HepG2 (cell line): ENCODE measurements at regions not wholly inside any gene's neighbourhood (a gene's known extent, or its start where the extent isn't known, plus 50 kb on each side); places are given as distances from the start of the nearest gene placed in this dataset.

ENCODE experiments used
- ATAC-seq: fragments of 200-7000 bp; cut with Tn5 transposase; 3 replicates; pipeline ENCODE4 v1.9.1; 2020; ENCODE audit warnings: mild to moderate bottlenecking, moderate library complexity
- BruUV-seq: library from RNA; stranded (reverse); fragments of 400-500 nt; replicated peaks from 2 replicates; lab custom pipeline; 2021; lab: Mats Ljungman, UMichigan
- CTCF ChIA-PET: fragments of 300-600 bp; formaldehyde crosslinking; extraction: SDS; loops from one replicate; lab custom pipeline; 2021; ENCODE audit warnings: low total read pairs, inconsistent platforms, low intra/inter-chr PET ratio; lab: Yijun Ruan, JAX
- POLR2A ChIA-PET: fragments of 350-600 bp; sonication (Branson Sonifier 250); formaldehyde crosslinking; loops from one replicate; lab custom pipeline; 2020; ENCODE audit warnings: antibody characterized with exemption, inconsistent platforms; lab: Yijun Ruan, JAX
- DNase-seq: peaks from one replicate; pipeline ENCODE4 v3.0.0-alpha.2; 2015; ENCODE audit warnings: low spot score
- FAIRE-seq: peaks from 3 replicates; lab custom pipeline; 2011; peaks lifted over from hg19 to GRCh38; lab: Jason Lieb, UNC
- H2AFZ ChIP-seq: one replicate; pipeline ENCODE4 v1.6.1; 2011; ENCODE audit warnings: low read length, inconsistent platforms
- H3K27ac ChIP-seq: fragments of 300-600 bp; 3 replicates; pipeline ENCODE4 v1.8.0; 2011; ENCODE audit warnings: mixed run types, mild to moderate bottlenecking, mixed read lengths, low read length, inconsistent platforms; ENCODE audit not compliant: insufficient read depth; ENCODE audit errors: extremely low read length
- H3K27me3 ChIP-seq, 2 experiments: fragments of 200-600 bp in 1 of 2; 2 replicates in 1 of 2; 3 replicates in 1 of 2; pipeline versions ENCODE4 v1.6.0 to v1.8.0; 2011; ENCODE audit warnings: low read length in 2 of 2, mild to moderate bottlenecking in 2 of 2, moderate library complexity in 2 of 2, inconsistent platforms in 1 of 2; ENCODE audit not compliant: insufficient read depth in 2 of 2, control insufficient read depth in 1 of 2
- H3K36me3 ChIP-seq, 2 experiments: fragments of 200-600 bp in 1 of 2; replicated peaks in 1 of 2; 2 replicates in 1 of 2; 3 replicates in 1 of 2; pipeline versions ENCODE4 v1.5.1 to v1.8.0; 2011; ENCODE audit warnings: low read length in 2 of 2, inconsistent platforms in 1 of 2; ENCODE audit not compliant: insufficient read depth in 2 of 2, control insufficient read depth in 1 of 2
- H3K4me1 ChIP-seq: 2 replicates; pipeline ENCODE4 v1.5.1; 2012; ENCODE audit warnings: low read length, inconsistent platforms; ENCODE audit not compliant: insufficient read depth
- H3K4me2 ChIP-seq: 2 replicates; pipeline ENCODE4 v1.6.0; 2011; ENCODE audit warnings: low read depth, low read length, inconsistent platforms
- H3K4me3 ChIP-seq, 3 experiments: fragments of 200-600 bp in 1 of 3; sonication (generic), shearing (Covaris generic) in 1 of 3; replicated peaks in 1 of 3; 2 replicates each; pipeline ENCODE4 v1.5.1; 2011 to 2016; ENCODE audit warnings: low read length in 3 of 3, inconsistent platforms in 2 of 3, low read depth in 2 of 3, mild to moderate bottlenecking in 2 of 3, control low read depth in 1 of 3, mixed read lengths in 1 of 3; ENCODE audit not compliant: insufficient read depth in 1 of 3
- H3K79me2 ChIP-seq: one replicate; pipeline ENCODE4 v1.6.1; 2011; ENCODE audit warnings: low read length, inconsistent platforms; ENCODE audit not compliant: insufficient read depth
- H3K9ac ChIP-seq: 2 replicates; pipeline ENCODE4 v1.6.0; 2011; ENCODE audit warnings: mild to moderate bottlenecking, low read depth, low read length, inconsistent platforms; ENCODE audit not compliant: insufficient read depth
- H3K9me3 ChIP-seq: 2 replicates; pipeline ENCODE4 v1.5.1; 2012; ENCODE audit warnings: mild to moderate bottlenecking, low read length
- H4K20me1 ChIP-seq: 2 replicates; pipeline ENCODE4 v1.6.0; 2011; ENCODE audit warnings: inconsistent platforms, mild to moderate bottlenecking, low read length, moderate library complexity; ENCODE audit not compliant: insufficient read depth
- ARNT ChIP-seq: fragments of 450-650 bp; IDR thresholded peaks from 2 replicates; pipeline ENCODE4 v1.6.1; 2017
- ATF7 ChIP-seq, 2 experiments: fragments of 450-650 bp in 1 of 2; sonication (generic) in 1 of 2; formaldehyde crosslinking in 1 of 2; IDR thresholded peaks; 2 replicates each; pipeline versions ENCODE4 v1.4.0 to v1.6.1; 2016 to 2020; ENCODE audit warnings: antibody characterized with exemption in 1 of 2, mild to moderate bottlenecking in 1 of 2, missing genetic modification reagents in 1 of 2
- JDP2 ChIP-seq: sonication (generic); formaldehyde crosslinking; IDR thresholded peaks from 2 replicates; pipeline ENCODE4 v1.8.1; 2022; ENCODE audit warnings: missing genetic modification reagents, borderline replicate concordance
- MBD4 ChIP-seq: IDR thresholded peaks from 2 replicates; pipeline ENCODE4 v1.6.1; 2012; ENCODE audit warnings: low read length, inconsistent platforms, borderline replicate concordance
- NFIB ChIP-seq: sonication (generic); formaldehyde crosslinking; IDR thresholded peaks from 2 replicates; pipeline ENCODE4 v1.9.0; 2021; ENCODE audit warnings: missing genetic modification reagents, mild to moderate bottlenecking, borderline replicate concordance
- RNF219 ChIP-seq: sonication (generic); formaldehyde crosslinking; IDR thresholded peaks from 2 replicates; pipeline ENCODE4 v1.5.0; 2020; ENCODE audit warnings: mild to moderate bottlenecking, missing genetic modification reagents
- ZMAT3 ChIP-seq: sonication (generic); formaldehyde crosslinking; conservative IDR thresholded peaks from 2 replicates; pipeline ENCODE4 v1.7.0; 2021; ENCODE audit warnings: missing genetic modification reagents
- ZNF607 ChIP-seq: sonication (generic); formaldehyde crosslinking; IDR thresholded peaks from 2 replicates; pipeline ENCODE4 v1.5.1; 2020; ENCODE audit warnings: missing genetic modification reagents, mild to moderate bottlenecking, borderline replicate concordance
- ZNF724P ChIP-seq: sonication (generic); formaldehyde crosslinking; IDR thresholded peaks from 2 replicates; pipeline ENCODE4 v1.8.0; 2022; ENCODE audit warnings: missing genetic modification reagents, borderline replicate concordance
- ZSCAN29 ChIP-seq: sonication (generic); formaldehyde crosslinking; conservative IDR thresholded peaks from 2 replicates; pipeline ENCODE4 v1.4.0; 2020; ENCODE audit warnings: mild to moderate bottlenecking, missing genetic modification reagents
- WGBS: methylation state at CpG from one replicate; pipeline ENCODE4 v1.1.6; 2017; ENCODE audit warnings: low lambda C conversion rate; 5-methylcytosine and 5-hydroxymethylcytosine counted together
- in situ Hi-C: cut with HindIII; loops from 2 replicates; pipeline ENCODE4 v1.10.0; 2017; ENCODE audit warnings: low pct_unique_long_range_greater_than_20kb; ENCODE audit not compliant: extremely low pct_ligation_motif_present
- intact Hi-C: fragments of 100-400 bp; cut with micrococcal nuclease; formaldehyde crosslinking; loops from one replicate; pipeline ENCODE4 v1.10.0; 2022; ENCODE audit not compliant: unreplicated experiment
- TF ChIP-seq, protein P1 (sequence below): sonication (generic); formaldehyde crosslinking; IDR thresholded peaks from 2 replicates; pipeline ENCODE4 v1.9.0; 2022; ENCODE audit warnings: low read depth, missing genetic modification reagents

DNA sequence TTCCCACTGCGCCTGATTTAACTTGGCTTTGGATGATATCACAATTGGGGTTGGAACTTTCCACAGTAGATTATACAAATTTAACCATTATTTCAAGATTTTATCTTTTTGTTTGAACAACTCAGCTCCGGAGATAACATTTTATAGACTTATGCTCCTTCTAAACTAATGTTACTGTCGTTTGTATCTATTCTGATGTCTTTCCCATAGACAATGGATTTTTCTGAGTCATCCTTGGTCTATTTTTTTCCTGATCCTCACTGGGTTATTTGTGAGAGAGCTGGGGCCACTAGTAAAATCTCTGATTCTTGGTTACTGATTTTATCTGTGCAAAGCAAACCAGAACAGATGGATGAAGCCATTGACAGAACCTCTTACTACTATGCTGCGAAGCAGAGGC is 175.1 kb downstream of the SLC38A4 start:
- no peak for FAIRE-seq
- no peak for TF ChIP-seq ZNF724P (CRISPR knock-in tag)
- TF ChIP-seq RNF219 (CRISPR knock-in tag), result no peak
- no peak for TF ChIP-seq ARNT
- no peak for TF ChIP-seq JDP2 (CRISPR knock-in tag)
- TF ChIP-seq, protein P1, sequence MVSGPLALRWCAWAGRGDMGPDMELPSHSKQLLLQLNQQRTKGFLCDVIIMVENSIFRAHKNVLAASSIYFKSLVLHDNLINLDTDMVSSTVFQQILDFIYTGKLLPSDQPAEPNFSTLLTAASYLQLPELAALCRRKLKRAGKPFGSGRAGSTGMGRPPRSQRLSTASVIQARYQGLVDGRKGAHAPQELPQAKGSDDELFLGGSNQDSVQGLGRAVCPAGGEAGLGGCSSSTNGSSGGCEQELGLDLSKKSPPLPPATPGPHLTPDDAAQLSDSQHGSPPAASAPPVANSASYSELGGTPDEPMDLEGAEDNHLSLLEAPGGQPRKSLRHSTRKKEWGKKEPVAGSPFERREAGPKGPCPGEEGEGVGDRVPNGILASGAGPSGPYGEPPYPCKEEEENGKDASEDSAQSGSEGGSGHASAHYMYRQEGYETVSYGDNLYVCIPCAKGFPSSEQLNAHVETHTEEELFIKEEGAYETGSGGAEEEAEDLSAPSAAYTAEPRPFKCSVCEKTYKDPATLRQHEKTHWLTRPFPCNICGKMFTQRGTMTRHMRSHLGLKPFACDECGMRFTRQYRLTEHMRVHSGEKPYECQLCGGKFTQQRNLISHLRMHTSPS (CRISPR knock-in tag), result no peak
- no peak for TF ChIP-seq NFIB (CRISPR knock-in tag)
- TF ChIP-seq MBD4, result no peak
- TF ChIP-seq ZSCAN29 (CRISPR knock-in tag), result no peak
- TF ChIP-seq ZNF607 (CRISPR knock-in tag), result no peak
- TF ChIP-seq ATF7 (IDR thresholded peaks at IDR 0.05), result no peak
- no peak for TF ChIP-seq ATF7 (CRISPR knock-in tag; IDR thresholded peaks at IDR 0.05)
- no peak for TF ChIP-seq ZMAT3 (CRISPR knock-in tag)
- Histone ChIP-seq H2AFZ (no peak overlapping the region), H4K20me1 (no peaks in the 10 kb centered on the region), H3K4me1 (peaks cover 17% of the 10 kb centered on the region), H3K9me3 (peaks cover 18% of the 10 kb centered on the region), H3K79me2 (no peaks in the 10 kb centered on the region), H3K4me3 (no peak overlapping the region), H3K9ac (no peak overlapping the region), H3K27me3 (no peaks in the 10 kb centered on the region), H3K27ac (no peak overlapping the region), H3K4me2 (no peak overlapping the region), H3K36me3 (no peaks in the 10 kb centered on the region)
- CTCF ChIA-PET, result no interaction called here
- in situ Hi-C loops (no loop called here), intact Hi-C loops (no loop called here)
- no peak for ATAC-seq
- DNase-seq, result no peak
- 85% methylated on average over 4 of the region's 4 CpGs for WGBS
- POLR2A ChIA-PET, result no interaction called here
- no TSS peak for BruUV-seq
